NCI-H1694 (cell line): ENCODE measurements at regions not wholly inside any gene's neighbourhood (a gene's known extent, or its start where the extent isn't known, plus 50 kb on each side); places are given as distances from the start of the nearest gene placed in this dataset.
"Not testable (repeated sequence)": the region's sequence is repeated elsewhere in the genome, so short reads cannot be mapped to it uniquely, and the experiment has no call there.

ENCODE experiments used
- DNase-seq: peaks from one replicate; lab custom pipeline; 2025; lab: John Stamatoyannopoulos, UW

DNA sequence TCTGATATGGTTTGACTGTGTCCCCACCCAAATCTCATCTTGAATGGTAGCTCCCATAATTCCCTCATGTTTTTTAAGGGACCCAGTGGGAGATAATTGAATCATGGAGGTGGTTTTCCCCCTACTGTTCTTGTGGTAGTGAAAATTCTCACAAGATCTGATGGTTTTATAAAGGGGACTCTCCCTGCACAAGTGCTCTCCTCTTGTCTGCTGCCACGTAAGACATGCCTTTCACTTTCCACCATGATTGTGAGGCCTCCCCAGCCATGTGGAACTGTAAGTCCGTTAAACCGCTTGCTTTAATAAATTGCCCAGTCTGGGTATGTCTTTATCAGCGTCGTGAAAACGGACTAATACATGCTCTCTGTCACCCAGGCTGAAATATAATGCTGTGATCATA is 200.9 kb upstream of the SLIT2 start:
- no peak for DNase-seq

DNA sequence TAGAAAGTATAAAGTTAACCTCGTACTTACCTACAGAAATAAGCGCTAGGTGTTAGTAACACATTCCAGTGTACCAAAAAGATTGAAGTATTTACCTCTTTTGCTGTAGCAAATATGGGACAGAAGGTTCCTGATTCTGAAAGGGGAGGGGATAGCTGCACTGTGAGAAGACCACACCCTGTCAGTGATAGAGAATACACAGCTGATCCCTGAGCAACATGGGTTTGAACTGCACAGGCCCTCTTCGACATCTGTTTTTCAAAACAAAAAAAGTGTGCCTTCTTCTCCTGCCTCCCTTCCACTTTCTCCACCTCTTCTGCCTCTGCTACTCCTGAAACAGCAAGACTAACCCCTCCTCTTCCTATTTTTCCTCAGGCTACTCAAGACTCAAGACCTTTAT is 201.8 kb upstream of the SLIT2 start:
- no peak for DNase-seq

DNA sequence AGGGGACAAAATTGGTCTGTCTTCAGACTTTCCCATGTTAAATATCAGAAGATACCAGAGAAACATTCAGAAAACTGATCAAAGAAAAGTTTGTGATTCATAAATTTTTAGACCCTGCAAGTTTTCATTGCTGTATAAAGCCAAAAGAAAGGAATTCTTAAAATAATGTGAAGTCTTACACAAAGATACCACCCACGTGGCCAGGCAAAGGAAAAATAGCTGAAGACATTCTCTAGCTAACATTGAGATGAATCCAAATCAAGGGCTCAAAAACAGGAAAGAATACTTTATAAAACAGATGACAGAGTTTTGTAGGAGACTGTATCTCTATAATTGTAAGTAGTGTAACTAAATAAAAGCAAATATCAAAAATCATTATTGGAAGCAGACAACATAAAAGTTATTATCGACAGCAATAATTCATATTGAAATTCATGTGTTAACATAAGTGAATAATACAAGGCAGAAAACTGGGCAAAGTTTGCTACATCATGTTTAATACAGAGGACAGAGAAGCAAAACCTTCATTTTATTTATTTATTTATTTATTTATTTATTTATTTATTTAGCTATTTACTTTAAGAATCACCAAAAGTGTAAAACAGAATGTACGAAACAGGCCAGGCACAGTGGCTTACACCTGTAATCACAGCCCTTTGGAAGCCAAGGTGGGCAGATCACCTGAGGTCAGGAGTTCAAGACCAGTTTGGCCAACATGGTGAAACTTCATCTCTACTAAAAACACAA is 204.6 kb upstream of the SLIT2 start:
- DNase-seq, result no peak

DNA sequence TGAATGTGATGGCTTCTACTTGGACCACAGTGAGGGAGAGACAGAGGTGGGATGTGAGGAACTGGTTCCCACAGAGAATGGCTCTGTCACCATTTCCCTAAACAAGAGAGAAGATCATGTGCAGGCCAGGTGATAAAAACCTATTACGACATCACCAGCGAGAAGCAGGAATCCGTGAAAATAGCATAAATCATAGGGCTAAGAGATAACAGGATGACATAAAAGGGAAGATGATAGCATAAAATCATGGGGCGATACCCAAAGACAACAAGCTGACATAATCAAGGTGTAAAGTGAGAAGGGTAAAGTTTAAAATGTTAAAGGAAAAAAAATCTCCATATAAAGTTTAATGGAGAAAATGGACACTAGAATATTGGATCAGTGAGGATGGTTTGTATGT is 205.5 kb upstream of the SLIT2 start:
- DNase-seq, result no peak

DNA sequence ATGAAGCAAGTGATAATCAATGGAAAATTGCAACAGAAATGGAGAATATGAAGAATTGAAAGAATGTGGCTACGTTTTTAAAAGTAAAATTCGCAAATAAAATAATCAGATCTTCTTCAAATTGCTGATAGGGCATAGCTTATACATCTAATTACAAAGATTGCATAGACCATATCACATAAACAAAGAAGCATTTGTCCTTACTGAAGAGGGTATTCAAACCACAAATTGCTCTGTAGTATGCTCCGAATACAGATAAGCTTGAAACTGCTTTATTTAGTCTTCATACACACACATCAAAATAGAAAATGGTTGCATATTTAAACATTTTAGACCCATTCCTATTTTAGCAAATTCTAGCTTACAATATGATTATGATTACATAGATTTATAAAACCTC is 206.7 kb upstream of the SLIT2 start:
- no peak for DNase-seq

DNA sequence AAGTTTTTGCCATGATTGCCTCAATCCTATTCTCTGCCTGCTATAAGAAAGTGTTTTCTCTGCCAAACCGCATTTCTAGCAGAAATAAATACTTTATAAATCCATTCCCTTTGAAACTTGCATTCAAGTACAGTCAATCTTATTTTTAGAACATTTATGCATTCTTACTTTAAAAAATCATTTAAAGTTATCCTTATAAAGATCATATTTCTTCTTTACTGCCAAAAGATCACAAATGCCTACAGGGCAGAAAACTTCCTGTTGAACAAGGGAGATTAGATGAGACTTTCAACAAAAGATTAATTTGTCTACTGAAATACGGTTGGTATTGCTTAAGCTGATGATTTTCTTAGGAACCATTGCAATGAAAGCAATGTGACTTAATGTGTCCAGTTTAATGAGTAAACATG is 207.2 kb upstream of the SLIT2 start:
- DNase-seq, result no peak

DNA sequence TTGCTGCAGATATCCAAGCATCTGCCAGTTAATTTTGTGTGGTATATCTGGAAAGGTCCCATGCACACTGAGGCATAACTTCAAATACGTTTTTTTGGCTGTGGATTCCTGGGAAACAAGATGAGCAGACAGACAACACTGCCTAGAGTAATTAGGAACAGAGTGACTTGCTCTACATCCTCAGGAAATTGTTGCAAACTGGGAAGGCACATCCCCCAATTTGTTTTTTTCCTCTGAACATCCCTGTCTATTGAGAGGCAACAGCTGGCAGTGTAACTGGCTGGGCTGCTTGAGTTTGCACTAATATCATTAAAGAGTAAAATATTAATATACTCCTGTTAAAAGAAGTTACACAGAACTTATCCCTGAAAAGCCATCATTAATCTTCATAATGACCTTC is 207.7 kb upstream of the SLIT2 start:
- peak; percentile 80 for DNase-seq

DNA sequence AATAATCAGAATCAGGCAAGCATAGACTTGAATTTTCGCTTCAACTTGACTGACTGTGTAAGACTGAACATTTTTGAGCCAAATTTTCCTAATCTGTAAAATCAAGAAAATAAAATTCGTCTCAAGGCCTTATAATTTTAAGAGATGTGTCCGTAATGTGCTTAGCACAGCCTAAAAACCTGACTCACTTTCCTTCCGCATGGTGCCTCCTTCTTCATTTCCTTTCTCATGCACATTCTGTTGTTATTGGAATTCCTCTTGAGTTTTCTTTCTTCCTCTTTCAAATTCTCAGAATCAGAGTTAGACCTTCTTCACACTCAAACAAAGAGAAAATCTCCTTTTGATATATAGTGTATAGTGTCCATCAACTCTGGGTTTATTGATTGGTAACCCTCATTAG is 208.9 kb upstream of the SLIT2 start:
- DNase-seq, result no peak

DNA sequence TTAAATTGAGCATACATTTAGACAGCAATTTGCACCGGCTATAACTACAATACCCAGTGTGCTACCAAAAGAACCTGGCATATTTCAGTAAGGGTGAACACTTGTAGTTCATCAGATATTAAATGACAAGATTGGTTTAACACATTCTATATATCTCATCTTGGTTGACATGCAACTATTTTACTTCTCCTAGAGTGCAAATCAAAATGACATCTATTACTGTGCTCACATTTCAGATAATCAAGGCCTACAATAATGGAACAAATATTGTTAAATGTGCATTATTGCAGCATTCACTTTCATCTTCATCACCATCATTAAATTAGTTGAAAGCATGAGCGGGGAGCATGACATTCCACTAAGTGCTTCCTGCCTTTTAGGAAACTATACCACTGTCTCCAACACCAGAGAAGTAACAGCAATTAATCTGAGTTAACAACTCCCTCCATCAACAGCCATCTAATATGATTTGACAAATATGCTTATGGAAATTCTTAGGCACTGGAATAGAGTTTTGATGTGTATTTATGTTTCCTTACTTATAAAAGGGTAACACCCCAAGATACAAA is 209.8 kb upstream of the SLIT2 start:
- no peak for DNase-seq

DNA sequence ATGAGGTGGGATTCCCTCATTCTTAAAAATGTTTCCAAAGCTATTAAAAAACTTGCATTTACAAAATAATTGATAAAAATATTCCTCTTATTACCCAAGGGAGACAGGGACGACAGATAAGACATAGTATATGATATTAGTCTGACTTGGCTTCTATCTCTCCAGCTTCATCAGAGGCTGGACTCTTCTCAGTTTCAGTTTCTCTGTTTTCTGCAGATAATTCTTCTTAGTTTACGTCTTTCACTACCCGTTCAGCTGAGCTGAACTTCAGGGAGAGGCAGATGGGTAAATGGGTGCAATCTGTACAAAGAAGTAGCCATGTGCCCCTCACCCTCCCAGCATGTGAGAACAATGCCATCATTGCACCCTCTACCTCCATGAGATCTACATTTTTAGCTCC is 214.0 kb upstream of the SLIT2 start:
- DNase-seq, result no peak

DNA sequence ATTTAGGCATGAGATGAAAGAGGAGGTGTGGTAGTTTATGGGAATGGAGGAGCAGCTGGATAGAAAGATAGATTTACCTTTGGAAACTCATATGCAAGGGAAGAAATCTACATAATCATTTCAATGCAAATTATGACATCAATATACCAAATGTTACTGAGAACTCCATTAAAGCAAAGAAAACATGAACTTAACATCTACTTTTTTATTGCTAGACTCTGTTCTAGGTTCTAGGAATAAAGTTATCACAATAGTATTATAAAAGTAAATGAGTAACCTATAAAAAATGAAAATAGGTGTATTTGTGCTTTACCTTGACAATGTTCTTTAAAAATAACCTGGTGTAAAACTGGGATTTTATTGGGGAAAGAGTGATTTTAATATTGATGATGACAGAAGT is 221.6 kb upstream of the SLIT2 start:
- DNase-seq, result no peak

DNA sequence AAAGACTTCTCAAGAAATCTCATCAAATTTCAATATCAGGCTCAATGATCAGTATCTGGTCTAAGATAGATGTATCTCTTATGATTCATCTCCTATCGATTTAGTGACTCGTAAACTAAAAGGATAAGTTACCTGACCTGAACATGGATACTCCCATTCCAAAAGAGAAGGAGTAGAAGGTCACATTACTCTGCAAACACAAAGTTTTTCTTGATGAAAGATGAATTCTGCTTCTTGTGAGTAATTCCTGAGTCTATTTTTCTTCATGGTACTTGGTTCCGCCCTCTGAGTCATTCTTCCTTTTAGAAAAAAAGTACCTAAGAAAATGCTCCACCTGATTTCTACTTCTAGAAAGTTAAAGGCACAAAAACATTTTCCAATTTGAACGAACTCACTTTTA is 223.1 kb upstream of the SLIT2 start:
- no peak for DNase-seq

DNA sequence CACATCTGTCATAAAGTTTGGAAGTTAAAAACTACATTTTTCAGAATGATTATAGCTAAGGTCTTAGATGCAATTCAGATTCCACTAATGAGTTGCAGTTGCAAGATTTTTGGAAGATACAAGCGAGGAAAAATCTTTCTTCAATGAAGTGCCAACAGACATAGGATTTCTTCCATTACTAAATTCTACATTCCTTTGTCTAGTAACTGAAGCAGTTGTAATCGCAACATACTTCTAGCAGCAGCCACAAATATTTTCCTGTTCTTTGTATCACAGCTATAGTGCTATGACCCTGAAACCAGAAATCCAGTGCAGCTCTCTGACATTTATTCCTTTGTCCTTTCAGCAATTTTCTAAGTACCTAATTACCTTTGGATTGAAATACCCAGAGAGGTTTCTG is 225.2 kb upstream of the SLIT2 start:
- DNase-seq, result no peak

DNA sequence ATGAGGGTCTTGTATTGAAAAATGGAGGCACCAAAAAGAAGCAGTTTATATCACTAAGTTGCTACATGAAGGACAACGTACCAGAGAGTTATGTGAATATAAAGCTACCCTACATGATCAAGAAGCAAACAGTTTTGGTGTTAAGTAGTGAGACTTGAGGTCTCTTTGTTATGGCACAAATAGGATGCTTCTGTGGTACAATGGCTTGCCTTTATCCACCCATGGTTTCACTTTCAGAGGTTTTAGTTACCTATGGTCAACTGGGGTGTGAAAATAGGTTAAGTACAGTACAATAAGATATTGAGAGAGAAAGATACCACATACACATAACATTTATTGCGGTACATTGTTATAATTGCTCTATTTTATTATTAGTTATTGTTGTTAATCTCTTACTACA is 229.2 kb upstream of the SLIT2 start:
- DNase-seq, result no peak

DNA sequence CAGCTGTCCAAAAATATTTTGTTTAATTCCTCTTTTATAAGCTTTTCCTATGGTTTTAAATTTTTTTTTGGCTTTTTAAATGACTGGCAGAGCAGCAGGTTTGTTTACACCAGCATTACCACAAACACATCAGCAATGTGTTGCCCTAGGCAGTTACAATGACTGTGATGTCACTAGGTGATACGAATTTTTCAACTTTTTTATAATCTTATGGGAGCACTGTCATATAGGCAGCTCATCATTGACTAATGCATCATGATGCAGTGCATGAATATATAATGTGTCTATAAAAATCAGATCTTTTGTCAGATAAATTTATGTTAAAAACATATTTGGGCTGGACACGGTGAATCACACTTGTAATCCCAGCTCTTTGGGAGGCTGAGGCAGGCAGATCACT is 231.6 kb upstream of the SLIT2 start:
- DNase-seq, result no peak

DNA sequence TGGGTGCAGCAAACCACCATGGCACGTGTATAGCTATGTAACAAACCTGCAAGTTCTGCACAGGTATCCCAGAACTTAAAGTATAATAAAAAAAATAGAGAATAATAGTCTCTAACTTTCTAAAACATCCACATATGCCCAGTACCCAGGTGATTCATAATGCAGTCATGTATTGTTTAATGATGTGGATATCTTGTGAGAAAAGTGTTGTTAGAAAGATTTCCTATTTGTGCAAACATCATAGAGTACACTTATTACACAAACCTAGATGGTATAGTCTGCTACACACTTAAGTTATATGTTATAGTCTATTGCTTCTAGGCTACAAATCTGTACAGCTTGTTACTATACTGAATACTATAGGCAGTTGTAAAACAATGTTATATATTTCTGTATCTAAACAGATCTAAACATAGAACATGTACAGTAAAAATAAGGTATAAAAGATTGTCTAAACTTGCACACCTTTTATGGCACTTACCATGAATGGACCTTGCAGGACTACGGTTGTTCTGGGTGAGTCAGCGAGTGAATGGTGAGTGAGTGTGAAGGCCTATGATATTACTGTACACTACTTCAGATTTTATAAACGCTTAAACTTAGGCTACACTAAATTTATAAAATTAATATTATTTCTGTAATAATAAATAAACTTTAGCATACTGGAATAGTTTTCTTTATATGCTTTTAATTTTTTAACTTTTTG is 232.2 kb upstream of the SLIT2 start:
- DNase-seq, result no peak

DNA sequence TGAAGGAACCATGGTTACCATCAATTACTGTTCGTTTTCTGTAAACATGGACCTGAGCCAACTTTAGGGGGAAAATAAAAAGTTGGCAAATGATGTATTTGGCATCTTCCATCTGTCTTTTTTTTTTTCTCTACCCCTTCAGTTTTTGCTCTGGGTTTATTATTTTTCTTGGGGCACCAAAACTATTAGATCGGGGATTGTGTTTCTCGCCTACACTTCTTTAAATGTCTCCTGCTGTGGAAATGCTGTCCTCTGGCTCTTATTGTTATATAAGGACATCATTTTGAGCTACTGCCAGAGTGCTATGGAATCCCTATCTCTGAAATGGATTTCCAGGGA is 234.0 kb upstream of the SLIT2 start:
- peak; percentile 39 for DNase-seq

DNA sequence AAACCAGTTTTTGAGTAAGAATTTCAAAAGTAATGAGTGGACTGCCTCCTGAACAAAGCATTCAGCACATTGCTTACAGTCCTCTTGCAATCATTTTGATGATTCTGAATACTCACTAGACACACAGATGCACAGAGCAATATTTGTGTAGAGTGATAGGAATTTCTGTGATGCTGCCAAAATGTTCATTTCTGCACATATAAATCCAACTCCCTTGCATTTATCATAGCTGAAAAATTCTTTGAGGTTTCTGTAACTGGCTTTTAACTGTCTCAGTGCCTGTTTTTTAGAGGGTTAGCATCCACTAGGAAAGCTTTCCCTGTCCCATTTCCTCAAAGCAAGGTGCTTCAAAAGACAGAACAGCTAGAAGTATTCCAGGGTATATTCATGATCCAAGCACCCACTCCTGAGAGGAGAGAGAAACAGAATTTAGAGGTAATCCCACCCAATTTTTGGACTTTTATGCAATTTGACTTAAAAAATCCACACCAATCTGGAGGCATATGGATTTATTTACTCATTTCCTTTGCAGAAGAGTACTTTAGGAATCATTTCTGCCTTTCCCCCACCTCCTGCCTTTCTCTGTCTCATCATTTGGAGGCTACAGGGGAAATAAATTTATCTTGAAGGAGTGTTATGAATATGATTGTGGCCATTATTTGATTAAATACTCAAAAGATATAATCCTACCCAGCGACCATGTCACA is 234.5 kb upstream of the SLIT2 start:
- DNase-seq, result peak; percentile 16

DNA sequence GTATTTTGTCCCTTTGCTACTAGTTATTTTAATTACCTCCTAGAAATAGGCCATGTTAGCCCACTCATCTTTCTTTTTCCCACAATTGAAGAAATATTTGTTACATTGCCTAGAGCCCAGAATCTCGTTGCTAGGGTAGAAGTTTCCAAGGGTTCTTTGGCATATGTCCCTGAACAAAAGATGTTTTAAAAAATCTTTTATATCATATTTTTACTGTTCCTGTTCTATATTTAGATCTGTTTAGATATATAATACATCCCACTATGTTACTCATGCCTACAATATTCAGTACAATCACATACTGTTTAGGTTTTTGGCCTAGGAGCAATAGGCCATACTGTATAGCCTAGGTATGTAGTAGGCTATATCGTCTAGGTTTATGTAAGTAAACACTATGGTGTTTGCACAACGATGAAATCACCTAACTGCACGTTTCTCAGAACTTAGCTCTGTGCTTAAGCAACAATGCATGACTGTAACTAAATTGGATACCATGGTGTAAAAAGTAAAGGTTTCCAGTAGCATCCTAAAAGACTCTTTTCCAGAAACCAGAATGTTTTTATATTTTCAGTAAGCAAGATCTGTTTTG is 236.0 kb upstream of the SLIT2 start:
- DNase-seq, result no peak

DNA sequence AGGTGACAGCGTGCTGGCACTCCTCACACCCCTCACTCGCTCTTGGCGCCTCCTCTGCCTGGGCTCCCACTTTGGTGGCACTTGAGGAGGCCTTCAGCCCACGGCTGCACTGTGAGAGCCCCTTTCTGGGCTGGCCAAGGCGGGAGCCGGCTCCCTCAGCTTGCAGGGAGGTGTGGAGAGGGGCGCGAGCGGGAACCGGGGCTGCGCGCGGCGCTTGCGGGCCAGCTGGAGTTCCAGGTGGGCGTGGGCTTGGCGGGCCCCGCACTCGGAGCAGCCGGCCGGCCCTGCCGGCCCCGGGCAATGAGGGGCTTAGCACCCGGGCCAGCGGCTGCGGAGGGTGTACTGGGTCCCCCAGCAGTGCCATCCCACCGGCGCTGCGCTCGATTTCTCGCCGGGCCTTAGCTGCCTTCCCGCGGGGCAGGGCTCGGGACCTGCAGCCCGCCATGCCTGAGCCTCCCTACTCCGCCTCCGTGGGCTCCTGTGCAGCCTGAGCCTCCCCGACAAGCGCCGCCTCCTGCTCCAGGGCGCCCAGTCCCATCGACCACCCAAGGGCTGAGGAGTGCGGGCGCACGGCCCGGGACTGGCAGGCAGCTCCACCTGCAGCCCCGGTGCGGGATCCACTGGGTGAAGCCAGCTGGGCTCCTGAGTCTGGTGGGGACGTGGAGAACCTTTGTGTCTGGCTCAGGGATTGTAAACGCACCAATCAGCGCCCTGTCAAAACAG is 247.7 kb upstream of the SLIT2 start:
- DNase-seq, result not testable (repeated sequence)

DNA sequence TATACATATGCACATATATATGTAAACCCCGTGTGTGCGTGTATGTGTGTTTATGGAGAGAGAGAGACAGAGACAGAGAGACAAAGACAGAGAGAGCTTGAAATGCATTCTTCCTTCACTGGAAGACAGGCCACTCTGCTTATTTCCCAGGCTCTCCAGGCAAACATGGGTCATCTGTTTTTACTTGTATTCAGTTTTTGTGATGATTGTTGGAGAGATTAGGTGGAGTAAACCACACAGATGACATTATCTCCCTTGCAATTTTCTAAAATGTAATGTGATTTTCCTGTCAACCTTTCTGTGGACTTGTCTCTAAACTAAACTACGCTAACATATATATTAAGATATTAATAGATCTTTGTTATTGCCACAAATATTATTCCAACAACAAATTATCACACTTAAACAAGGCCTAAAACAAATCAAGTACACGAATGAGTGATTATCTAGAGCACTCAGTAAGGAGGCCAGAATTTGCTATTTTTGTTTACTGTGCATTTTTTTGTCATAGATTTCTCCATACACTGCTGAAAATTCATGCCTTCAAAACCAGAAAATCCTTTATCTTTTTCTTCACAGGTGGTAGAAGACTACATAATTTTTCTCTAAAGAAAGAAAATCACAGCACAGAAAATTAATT is 251.8 kb upstream of the SLIT2 start:
- DNase-seq, result peak; percentile 17
